GM18858 (cell line): ENCODE measurements at regions not wholly inside any gene's neighbourhood (a gene's known extent, or its start where the extent isn't known, plus 50 kb on each side); places are given as distances from the start of the nearest gene placed in this dataset.

ENCODE experiments used
- ATAC-seq: cut with Tn5 transposase; IDR thresholded peaks from one replicate; pipeline ENCODE4 v1.9.1; 2021; ENCODE audit not compliant: unreplicated experiment

GRCh38 chr12:62207248-62207647, 53.0 kb upstream of the USP15 start:
- ATAC-seq = no peak
